ENCODE measurements at regions not wholly inside any gene's neighbourhood (a gene's known extent, or its start where the extent isn't known, plus 50 kb on each side); places are given as distances from the start of the nearest gene placed in this dataset.
"Not testable (repeated sequence)": the region's sequence is repeated elsewhere in the genome, so short reads cannot be mapped to it uniquely, and the experiment has no call there.

GRCh38 chr2:210998334-210998733 is 441.9 kb downstream of the CPS1 start:
- ChIA-PET CTCF (no interaction called here), POLR2A (ENCODE audit: low non-redundant PET) (no interaction called here)
- H3K27ac ChIP-seq: no peak overlapping the region
- no peak for DNase-seq (ENCODE audit: low spot score)
- no peak for TF ChIP-seq CTCF (conservative IDR thresholded peaks at IDR 0.05; ENCODE audit: low read depth)

- CTCF ChIA-PET: no interaction called here
- no peak for TF ChIP-seq CTCF (conservative IDR thresholded peaks at IDR 0.05; ENCODE audit: low read depth)
- no peak for DNase-seq (ENCODE audit: low spot score)
- H3K27ac ChIP-seq: no peak overlapping the region
- POLR2A ChIA-PET (ENCODE audit: low non-redundant PET): no interaction called here
These were observed 458.0 kb downstream of the CPS1 start for GRCh38 chr2:211014376-211014775.

DNA sequence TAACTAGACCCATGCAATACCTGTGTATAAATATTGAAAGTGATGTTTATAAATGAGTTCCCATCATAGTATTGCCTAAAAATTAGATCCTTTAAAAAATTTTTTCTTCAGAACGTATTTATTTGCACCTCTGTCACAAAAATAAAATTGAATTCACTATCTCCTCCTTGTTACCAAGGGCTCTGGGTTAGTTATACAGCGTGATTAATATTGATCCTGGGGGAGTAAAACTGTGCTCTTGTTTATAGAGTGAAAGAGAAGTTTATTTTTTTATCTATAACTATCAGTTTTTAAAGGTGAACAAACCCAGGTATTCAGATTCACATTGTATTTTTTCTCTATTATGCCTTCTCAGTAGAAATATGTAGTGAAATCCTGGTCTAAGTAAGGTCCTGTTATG is 458.5 kb downstream of the CPS1 start:
- no peak overlapping the region for H3K27ac ChIP-seq
- DNase-seq (ENCODE audit: low spot score): no peak
- TF ChIP-seq CTCF (conservative IDR thresholded peaks at IDR 0.05; ENCODE audit: low read depth): no peak
- CTCF ChIA-PET: no interaction called here
- POLR2A ChIA-PET (ENCODE audit: low non-redundant PET): no interaction called here

- DNase-seq (ENCODE audit: low spot score); POLR2A ChIA-PET (ENCODE audit: low non-redundant PET); H3K27ac ChIP-seq; CTCF ChIA-PET: not testable (repeated sequence)
These were observed 468.7 kb downstream of the CPS1 start for GRCh38 chr2:211025089-211025488.

DNA sequence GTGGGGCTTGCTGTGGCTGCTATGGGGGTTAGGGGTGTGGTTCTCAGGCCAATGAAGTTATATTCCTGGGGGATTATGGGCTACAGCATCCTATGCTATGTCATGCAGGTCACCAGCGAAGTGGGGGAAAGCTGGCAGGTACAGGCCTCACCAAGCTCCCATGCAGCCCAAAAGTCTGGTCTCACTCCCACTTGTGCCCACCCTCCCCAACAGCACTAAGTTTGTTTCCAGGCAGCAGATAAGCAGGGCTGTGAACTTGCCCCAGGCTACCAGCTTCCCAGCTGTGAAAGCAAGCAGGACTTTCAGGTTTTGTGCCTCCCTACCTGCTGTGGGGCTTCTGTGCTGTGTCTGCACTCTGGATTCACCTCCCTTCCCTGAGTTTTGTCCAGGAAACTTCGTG is 469.7 kb downstream of the CPS1 start:
- no peak for TF ChIP-seq CTCF (conservative IDR thresholded peaks at IDR 0.05; ENCODE audit: low read depth)
- ChIA-PET CTCF (no interaction called here), POLR2A (ENCODE audit: low non-redundant PET) (no interaction called here)
- H3K27ac ChIP-seq: no peak overlapping the region
- DNase-seq (ENCODE audit: low spot score): no peak

DNA sequence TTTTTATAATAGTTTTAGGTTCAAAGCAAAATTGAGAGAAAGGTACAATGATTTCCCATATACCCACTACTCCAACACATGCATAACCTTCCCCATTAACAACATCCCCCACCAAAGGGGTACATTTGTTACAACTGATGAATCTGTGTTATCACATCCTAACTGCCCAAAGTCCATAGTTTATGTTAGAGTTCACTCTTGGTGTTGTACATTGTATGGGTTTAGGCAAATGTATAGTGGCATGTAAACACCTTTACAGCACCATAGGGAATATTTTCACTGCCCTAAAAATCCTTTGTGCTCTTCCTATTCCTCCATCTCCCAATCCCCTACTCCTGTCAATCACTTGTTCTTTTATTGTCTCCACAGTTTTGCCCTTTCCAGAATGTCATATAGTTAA is 471.6 kb downstream of the CPS1 start:
- no peak for DNase-seq (ENCODE audit: low spot score)
- ChIA-PET POLR2A (ENCODE audit: low non-redundant PET) (no interaction called here), CTCF (no interaction called here)
- H3K27ac ChIP-seq: no peak overlapping the region
- no peak for TF ChIP-seq CTCF (conservative IDR thresholded peaks at IDR 0.05; ENCODE audit: low read depth)

GRCh38 chr2:211033765-211034164 is 477.4 kb downstream of the CPS1 start:
- POLR2A ChIA-PET (ENCODE audit: low non-redundant PET): no interaction called here

More at GRCh38 chr2:211033765-211034164, 477.4 kb downstream of the CPS1 start:
- CTCF ChIA-PET: no interaction called here
- no peak overlapping the region for H3K27ac ChIP-seq
- DNase-seq (ENCODE audit: low spot score): peak; percentile 8
- no peak; the same call in 1 of the 2 replicates for TF ChIP-seq CTCF (conservative IDR thresholded peaks at IDR 0.05; ENCODE audit: low read depth)

Data from RWPE1 (cell line).